Stimulated activated CD8-positive, alpha-beta memory T cell treated with anti-CD3 and anti-CD28 coated beads, Interleukin-12 subunit alpha, Interleukin-12 subunit beta, amount 100 ng/mL, for 4 hours (primary cell): ENCODE measurements at regions not wholly inside any gene's neighbourhood (a gene's known extent, or its start where the extent isn't known, plus 50 kb on each side); places are given as distances from the start of the nearest gene placed in this dataset.
"Not testable (repeated sequence)": the region's sequence is repeated elsewhere in the genome, so short reads cannot be mapped to it uniquely, and the experiment has no call there.

ENCODE experiments used
- DNase-seq: peaks from one replicate; pipeline ENCODE4 v3.0.0-alpha.2; 2020; ENCODE audit warnings: low read depth

DNA sequence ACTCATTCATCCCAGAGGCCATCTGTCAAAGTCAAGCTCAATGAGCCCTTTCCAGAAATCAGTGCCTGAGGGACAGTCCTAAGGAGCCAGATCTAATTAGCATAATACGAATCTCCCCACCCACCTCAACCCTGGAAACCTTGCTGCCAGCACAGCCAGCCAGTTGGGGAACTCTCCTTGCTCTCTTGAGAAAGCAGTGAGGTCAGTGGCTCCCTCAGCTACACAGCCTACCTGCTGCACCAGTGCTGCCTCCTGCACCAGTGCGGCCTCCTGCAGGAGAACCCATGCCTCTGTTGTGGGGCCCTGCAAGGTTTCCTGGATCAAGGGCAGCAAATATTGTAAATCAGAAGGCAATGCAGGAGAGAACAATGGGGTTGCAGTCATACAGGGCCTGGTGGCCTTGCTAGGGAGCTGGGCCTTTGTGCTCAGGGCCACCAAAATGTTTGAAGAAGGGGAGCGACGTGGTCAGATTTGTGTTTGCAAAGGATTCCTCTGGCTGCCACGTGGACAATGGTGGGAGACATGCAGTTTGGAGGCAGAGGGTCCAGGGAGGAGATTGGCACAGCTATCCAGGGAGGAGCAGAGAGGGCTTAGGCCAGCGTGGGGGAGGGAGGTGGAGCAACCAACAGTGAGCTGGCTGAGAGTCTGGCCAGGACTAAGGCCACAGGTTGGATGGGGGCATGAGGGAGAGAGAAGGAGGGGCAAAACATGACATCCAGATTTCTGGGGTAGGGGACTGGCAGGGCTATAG, 124.3 kb upstream of the MAMLD1 start:
- no peak for DNase-seq

DNA sequence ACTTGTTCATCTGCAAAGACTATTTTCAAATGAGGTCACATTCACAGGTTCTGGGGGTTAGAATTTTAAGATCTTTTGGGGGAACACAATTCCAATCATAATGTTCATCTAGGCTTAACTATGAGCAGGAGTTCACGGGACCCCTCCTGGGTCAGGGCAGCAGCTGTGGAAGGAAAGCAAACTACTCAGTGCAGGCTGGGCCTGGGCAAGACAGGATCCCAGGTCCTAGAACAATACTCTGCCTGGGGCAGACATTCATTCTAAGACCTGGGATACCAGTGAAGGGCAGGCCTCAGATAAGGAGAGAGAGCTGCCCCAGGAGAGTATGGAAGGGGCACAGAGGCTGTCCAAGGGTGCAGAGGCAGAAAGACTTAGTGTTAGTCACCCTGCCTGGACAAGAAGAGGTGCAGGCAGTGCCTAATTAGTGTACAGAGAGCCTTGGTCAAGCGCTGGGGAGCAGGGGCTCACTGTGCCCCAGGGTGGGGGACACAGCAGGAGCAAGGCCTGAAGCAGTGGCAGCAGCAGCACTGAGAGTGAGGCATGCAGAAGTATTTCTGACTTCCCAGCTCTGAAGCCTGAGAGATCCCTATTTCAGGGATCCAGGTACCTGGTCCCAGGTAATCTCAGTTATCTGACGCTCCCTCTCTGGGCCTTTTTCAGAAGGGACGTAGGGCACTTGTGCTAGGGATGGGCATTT, 123.0 kb upstream of the MAMLD1 start:
- DNase-seq = no peak

DNA sequence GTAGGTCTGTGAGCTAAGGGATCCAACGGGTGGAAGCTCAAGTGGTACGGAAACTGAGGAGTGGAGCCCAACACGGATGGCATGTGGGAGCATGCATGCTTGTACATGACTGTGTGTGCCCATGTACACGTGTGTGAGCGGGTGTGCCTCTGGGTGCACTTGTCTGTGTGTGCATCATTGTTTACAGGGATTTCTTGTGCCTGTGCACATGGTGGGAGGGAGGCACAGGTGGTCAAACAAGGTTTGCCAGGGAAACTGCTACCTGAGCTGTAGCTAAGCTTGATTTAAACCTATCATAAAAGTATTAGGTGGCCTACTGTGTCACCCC, 122.5 kb upstream of the MAMLD1 start:
- no peak for DNase-seq

DNA sequence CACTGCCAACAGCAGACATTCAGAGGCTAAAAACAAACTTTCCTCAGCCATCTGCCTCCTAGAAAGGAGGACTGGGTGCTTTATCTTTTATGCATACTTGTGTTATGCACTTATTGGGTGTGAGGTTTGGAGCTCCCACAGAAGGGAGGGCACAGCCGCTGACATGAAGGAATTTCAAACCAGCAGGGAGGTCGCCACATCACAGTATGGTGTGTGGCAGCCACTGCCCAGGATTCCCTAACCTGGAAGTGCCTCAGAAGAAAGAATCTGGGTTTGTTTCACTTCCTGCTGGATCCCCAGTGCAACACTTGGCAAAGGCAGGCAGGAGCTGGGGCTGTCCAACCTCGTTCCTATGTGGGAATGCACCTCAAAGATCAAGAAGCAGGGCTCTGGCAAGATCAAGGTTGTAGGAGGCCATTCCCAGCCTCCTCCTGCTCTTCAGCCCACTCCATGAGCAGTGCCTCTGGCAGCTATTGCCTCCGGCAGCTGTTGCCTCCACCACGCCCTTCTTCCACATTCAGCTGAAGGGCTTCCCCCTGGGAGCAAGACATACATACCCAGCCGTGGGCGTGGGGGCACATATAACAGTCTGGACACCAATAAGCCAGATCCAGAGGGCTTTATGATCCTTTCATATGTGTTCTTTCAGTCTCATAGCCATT, 109.0 kb upstream of the MAMLD1 start:
- no peak for DNase-seq

DNA sequence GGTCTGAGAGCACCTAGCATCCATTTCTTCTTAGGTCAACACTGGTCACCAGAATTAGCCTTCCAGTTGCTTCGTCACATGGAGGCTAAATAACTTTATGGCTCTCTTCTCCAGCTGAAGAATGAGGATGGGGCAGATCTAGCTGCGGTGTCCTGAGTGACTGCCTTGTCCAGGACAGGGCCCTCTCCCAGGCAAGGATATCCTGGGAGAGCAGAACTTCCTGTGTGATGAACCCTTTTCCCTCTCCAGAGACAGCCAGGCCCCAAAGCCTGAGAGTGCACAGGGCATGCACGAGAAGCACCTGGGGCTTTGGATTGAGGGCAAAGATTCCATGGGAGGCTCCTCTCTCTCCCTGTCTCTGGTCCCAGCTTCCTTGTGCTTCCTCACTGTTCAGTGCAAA, 108.2 kb upstream of the MAMLD1 start:
- DNase-seq = no peak

DNA sequence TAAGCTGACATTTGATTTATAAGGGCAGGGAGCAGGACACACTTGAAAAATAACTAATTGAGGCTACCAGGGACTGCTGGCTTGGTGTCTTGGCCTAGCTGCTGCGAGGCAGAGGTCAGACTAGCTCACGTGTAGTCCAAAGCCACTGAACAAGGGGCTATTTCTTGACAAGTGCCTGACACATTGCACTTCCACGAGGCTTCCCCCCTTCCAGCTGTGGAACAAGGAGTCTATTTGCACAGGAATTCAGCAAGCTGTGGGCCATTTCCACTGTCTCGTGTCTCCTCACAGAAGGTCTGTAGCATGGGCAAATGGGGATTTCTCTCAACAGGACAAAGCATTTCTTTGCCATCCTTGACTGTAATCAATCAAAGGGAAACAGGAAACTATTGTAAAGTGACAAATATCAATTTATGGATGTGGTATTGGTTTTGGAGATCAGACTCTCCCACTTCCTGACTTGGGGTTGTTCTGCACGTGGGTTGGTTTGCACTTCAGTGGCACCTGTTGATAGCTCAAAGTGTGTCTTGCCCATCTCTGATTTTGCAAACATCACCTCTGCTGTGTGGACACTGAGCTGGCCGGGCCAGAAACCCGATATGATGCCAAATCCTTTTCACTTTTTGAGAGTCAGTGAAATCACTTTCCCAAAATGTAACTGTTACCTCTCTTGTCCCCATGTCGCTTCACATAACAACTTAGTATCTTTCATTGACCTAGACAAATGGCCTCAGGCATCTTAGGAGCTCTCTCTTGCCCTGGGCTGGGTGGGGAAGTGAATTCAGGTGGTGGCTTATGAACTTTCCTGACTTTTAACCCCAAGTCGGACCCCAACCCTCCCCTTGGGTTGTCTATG, 107.4 kb upstream of the MAMLD1 start:
- no peak for DNase-seq

DNA sequence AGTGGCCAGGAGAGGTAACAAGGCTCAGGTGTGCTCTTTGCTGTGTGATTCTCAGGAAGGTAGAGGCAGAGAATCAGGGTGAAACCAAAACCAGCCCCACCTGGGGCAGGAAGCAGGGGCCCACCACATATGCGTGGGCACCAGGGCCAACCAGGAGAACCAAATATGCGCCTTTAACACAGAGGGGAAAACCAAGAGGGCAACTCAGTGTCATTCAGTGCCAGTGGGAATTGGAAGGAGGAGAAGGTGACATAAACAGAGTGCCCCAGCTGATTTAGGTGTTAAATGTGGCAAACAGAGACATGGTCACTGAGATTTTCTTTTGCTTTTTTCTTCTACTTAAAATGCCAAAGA, 106.8 kb upstream of the MAMLD1 start:
- no peak for DNase-seq

DNA sequence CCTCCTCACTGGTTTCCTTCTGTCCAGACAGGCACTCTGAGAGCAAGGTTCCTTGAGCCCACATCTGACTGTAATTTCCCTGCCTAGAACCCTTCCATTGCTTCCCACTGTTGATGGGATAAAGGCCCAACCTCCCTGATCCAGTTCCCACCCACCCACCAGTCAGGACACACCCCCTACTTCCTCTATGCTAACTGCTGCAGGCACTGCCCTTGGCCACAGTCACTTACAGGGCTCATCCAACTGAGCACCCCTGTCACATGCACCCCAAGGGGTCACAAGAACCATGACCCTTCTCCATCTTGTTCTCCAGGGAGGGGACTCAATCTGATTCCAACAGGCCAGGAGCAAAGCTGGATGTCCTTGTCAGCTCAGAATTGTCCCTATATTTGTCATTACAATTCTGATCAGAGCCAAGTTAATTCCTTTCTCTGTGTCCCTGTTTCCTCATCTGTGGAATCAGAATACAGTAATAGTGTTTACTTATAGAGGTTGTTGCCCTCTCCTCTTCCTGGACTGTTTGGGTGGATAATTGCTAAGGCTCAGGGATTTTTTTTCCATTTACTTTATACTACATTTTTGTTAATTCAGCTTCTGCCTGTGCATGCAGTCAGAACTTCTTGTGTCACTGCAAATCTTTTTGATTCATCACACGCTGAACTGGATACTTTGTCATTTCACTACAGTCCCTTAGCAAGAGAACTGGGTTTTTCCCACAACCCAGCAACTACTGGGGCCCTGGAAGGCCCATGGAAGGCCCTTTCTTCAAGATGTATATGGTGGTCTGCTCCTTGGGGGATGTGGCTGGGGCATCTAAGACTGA, 105.6 kb upstream of the MAMLD1 start:
- no peak for DNase-seq

DNA sequence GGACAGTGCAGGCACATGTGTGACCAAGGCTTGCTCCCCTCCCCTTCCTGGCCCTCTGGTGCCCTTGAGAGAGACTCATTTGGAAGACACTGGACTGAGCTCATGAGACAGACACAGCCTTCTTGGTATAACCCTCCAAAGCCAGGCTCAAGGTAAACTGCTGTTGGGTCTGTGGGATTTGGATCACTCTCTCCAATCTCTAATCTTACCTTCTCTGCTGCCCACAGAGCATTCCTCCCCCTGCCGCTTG, 105.0 kb upstream of the MAMLD1 start:
- DNase-seq = no peak

DNA sequence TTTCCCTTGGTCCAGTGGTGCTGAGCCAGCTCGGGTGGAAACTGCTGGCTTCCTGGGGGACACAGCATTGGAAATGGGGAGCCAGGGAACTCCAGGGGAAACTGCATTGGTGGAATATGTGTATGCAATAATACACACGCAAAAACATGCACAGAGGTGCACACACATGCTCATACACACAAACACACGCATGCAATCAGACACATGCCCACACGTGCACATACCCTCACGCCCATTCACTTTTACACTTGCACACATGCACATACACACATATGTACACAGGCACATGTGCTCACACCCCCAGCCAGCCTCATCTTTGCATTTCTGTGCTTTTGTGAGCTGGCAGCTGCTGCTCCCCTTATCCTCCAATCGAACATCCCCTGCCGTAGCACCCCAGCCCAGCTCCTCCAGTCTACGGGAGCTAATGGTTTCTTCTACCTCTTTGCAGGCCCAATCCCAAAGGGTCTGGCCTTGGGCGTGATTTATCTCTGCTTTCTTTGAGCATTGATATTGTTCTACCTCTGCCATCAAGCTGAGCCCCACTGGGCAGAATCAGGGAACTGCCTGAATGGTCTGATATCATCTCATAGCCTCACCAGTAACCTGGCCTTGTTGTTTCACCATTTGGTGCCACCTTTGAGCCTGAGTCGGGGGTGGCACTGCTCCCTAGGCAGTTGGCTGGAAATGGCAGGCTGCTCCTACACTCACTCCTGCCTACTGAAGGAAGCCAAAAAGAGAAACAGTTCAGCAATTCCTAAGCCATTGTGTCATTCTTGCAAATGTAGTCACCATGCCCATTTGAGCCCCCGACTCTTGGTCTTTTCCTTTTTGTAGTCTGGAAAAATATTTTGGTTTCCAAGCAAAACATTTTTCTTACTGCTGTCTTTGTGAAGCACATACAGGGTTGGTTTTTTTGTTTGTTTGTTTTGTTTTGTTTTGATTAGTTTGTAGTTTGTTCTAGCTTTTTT, 104.4 kb upstream of the MAMLD1 start:
- no peak for DNase-seq

DNA sequence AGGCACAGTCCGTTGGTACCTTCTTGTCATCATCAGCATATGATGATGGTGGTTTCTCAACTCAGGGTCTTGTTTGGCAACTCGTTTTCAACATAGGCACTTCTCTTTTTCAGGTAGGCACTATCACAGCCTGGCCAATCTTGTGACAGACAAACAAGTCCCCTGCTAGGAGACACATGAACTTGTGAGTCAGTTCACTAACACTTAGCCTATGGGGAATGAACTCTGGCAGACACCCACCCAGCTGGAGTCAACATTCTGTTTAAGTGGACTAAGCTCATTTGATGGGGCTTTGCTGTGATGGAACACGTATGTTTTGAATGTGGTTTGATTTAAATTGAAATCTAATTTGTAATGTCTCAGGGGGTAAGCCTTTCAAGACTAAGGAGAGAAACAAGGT, 100.7 kb upstream of the MAMLD1 start:
- no peak for DNase-seq

DNA sequence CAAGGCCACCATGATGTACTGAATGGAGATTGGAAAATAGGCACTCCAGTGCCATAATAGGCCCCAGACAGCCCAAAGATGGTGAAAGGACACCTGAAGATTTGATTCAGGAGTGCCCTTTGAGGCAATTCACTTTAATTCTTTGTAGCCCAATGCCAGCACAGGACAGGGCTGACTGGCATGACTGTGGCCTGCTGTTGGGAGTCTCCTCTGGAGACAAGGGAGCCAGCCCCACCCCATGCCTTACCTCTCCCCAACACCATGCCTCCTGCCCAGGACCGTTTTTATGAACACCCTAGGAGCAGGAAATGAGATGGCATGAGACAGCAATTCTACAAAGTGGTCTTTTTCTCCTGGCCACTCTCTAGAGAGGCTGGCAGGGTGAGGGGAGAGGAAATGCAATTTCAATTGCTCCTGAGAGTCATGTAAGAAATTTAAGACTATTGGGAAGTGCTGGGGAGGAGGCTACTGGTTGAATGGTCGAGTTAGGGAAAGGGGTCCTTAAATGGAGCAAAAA, 94.2 kb upstream of the MAMLD1 start:
- no peak for DNase-seq

DNA sequence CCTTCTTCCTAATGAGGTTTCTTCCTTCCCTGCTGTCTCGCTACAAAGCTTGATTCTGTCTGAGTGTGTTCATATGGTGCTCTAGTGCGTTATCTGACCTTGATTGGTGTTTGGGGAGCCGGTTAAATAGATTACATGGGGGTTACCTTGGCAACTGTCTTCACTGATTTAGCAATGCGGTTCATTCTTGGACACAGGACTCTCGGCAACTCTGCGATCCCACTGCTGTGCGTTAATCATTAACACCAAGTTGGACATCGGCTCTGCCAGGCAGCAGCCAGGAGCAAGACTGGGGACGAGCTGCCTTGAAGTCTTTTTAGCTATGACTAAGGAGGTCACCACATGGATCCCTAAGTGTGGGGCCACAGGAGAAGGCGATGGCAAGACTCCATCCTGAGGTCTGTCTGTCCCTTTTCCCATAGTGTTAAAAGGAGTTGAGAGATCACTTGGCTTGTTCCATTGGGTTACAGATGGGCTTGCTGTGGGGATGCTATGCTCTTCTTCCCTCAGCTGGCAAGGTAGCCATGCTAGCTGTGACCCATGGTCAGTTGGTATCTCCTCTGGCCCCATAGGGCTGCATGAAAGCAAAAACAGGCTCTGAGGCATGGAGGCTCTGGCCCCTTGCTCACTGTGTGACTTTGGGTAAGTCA, 93.4 kb upstream of the MAMLD1 start:
- no peak for DNase-seq

DNA sequence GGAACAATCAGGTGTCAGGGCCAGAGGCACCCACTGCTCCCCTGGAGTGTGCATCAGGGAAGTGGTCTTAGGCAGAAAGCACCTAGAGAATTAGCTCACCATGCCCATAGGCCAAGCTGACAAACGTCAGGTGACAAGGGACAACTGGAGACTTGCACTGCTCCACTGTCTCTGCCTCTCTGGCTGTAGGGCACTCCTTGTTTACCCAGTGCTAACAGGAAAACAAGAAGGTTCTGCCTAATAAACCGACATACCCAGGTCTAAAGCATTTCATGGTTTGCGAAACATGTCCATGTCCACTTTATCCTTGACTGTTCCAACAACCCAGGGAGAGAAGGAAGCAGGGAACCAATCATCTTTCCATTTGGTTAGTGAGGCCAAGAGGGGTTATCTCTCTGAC, 92.5 kb upstream of the MAMLD1 start:
- DNase-seq = no peak

DNA sequence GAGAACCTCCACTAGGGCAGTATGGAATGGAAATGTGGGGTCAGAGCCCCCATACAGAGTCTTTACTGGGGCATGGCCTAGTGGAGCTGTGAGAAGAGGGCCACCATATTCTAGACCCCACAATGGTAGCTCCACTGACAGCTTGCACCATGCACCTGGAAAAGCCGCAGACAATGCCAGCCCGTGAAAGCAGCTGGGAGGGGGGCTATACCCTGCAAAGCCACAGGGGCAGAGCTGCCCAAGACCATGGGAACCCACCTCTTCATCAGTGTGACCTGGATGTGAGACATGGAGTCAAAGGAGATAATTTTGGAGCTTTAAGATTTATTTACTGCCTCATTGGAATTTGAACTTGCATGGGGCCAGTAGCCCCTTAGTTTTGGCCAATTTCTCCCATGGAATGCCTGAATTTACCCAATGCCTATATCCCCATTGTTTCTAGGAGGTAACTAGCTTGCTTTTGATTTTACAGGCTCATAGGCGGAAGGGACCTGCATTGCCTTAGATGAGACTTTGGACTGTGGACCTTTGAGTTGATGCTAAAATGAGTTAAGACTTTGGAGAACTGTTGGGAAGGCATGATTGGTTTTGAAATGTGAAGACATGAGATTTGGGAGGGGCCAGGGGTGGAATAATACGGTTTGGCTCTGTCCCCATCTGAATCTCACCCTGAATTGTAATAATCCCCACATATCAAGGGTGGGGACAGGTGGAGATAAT, 89.4 kb upstream of the MAMLD1 start:
- DNase-seq = not testable (repeated sequence)

DNA sequence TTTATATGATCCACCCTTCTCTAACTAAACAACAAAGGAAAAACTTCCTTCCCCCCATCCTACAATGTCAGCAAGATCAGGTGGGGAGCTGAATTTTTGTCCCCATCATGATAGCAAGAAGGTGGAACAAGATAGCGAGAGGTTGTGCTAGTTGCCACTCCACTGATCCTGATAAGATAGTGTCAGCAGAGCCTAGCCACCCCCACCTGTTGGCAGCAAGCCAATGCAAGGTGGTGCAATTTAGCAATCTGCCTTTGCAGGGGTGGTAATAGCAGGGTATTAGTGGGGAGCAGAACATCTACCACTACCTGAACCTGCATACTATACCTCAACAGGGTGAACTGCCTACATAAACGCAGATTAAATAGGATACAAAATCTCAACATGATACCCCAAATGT, 80.2 kb upstream of the MAMLD1 start:
- DNase-seq = no peak

DNA sequence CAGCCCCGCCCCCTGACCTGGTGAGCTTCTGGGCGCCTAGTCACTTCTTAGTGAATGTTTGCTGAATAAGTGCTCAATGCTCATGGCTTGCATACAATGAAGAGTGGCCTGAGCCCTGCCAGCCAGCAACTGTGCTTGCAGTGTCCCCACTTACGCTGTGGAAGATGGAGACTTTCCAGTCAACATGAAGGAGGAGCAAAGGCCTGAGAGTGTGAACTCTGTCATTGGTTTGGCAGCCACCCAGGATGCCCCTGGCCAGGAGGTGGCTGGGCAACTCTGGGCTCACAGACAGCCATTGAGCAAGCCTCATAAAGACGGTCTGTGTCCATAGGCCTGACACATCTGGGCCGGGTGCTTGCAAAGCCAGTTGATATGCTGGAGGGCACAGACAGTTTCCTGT, 72.1 kb upstream of the MAMLD1 start:
- DNase-seq = no peak

DNA sequence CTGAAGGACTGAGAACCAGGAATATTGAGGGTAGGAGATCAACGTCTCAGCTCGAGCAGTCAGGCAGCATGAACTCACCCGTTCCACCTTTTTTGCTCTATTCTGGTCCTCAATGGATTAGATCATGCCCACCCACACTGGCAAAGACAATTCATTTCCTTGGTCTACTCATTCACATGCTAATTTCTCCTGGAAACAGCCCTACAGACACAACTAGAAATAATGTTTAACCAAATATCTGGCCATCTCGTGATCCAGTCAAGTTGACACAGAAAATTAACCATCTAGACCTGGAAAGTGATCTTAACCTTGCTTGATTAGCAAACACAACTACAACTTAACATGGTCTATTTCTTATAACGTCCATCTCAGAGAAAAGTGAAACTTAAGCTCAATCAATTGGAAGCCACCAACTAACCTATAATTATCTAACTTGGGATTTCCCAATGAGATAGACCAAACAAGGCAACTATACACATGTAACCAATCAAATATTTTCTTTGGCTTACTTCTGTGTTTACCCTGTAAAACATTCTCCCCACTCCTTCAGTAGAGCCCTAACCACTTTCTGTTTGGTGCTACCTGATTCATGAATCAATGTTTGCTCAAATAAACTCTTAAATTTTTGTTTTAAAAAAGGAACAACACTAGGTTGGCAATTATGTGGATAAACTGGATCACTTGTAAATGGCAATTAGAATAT, 69.7 kb upstream of the MAMLD1 start:
- no peak for DNase-seq
